ENCODE measurements at regions not wholly inside any gene's neighbourhood (a gene's known extent, or its start where the extent isn't known, plus 50 kb on each side); places are given as distances from the start of the nearest gene placed in this dataset.
A peak's percentile ranks its signal among the peaks of the same experiment; 100 is the strongest.

DNA sequence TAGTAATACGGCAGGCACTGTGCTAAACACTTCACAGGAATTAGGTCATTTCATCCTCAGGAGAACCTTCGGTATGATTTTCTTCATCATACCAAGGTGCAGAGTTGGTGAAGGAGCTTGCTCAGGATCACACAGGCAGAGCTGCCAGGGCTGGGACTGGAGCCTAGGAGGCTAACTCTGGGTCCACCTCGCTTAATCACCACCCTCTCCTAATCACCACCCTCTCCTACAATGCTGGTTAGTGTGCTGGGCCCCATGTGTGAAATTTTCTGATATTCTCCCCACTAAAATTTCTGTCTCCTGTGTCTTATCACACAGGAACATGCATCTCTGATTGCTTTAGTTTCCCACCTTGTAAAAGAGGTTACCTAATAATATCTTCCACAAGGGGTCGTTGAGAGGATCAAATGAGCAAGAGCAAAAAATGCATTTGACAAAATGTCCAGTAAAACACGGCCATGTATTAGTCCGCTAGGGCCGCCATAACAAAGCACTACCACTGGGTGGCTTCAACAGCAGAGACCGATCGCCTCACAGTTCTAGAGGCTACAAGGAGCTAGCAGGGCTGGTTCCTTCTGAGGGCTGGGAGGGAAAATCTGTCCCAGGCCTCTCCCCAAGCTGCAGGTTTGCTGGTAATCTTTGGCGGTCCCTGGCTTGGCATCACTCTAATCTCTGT lies 128.2 kb upstream of the NFIB start:
- H2BK20ac ChIP-seq (ENCODE audit: low read length), result no peak overlapping the region
- H2BK15ac ChIP-seq (ENCODE audit: low read length), result 0 out of 2 replicates have a peak overlapping the region, but pooled peaks have one; percentile 50
- H3K4me3 ChIP-seq (ENCODE audit: extremely low read depth in 1 of 4, insufficient read depth in 2 of 4, low read depth in 3 of 4, low read length in 4 of 4), result no peak overlapping the region
- H3K4me2 ChIP-seq (ENCODE audit: insufficient read depth in 1 of 2, low read depth in 2 of 2, low read length in 2 of 2), result no peak overlapping the region
- DNase-seq (ENCODE audit: low read depth in 1 of 2, low spot score in 2 of 2), result no peak
- ChIA-PET CTCF (ENCODE audit: partially characterized antibody) (interaction anchor here (0.6 to 8.5 kb wide), 44 partner anchors 8 to 1090 kb away, joined by 3 to 85 read pairs (median 4); partner anchors contain the start of gene CER1), POLR2A (ENCODE audit: partially characterized antibody) (no interaction called here)
- H3K23ac ChIP-seq (ENCODE audit: insufficient read length), result no peak overlapping the region
- no peaks in the 10 kb centered on the region for H3K79me2 ChIP-seq (ENCODE audit: control insufficient read depth in 1 of 2, insufficient read depth in 2 of 2, low read length in 2 of 2)
- H3K9ac ChIP-seq (replicated peaks in 1 of 4; ENCODE audit: extremely low read depth in 1 of 4, low read depth in 3 of 4, low read length in 3 of 4), result no peak overlapping the region
- no peak overlapping the region for H2BK120ac ChIP-seq (replicated peaks; ENCODE audit: low read depth, low read length)
- H3K4me1 ChIP-seq (replicated peaks in 1 of 4; ENCODE audit: control insufficient read depth in 3 of 4, insufficient read depth in 4 of 4, low read length in 3 of 4), result peaks cover 0 to 3% (median 1%) of the 10 kb centered on the region in 4 experiments; a peak in 2 of 7 replicates
- peak overlapping the region; percentile 38; the same call in 1 of the 2 replicates for H2AFZ ChIP-seq (ENCODE audit: low read length)
- no peak overlapping the region for H3K14ac ChIP-seq (ENCODE audit: insufficient read length)
- H4K8ac ChIP-seq (ENCODE audit: extremely low read depth, insufficient read depth, low read length), result no peak overlapping the region
- no peak overlapping the region for H3K56ac ChIP-seq (replicated peaks; ENCODE audit: insufficient read length, low read depth, low read length)
- peak; percentile 88 for FAIRE-seq
- no peaks in the 10 kb centered on the region for H3K36me3 ChIP-seq (ENCODE audit: control insufficient read depth in 2 of 4, insufficient read depth in 4 of 4, low read length in 3 of 4)
- H3K9me3 ChIP-seq (ENCODE audit: insufficient read depth in 2 of 2, low read depth in 1 of 2, low read length in 1 of 2), result no peaks in the 10 kb centered on the region
- H3K23me2 ChIP-seq (ENCODE audit: low read depth, low read length), result no peaks in the 10 kb centered on the region
- no peak overlapping the region for H3K4ac ChIP-seq (replicated peaks; ENCODE audit: insufficient read length, low read depth, low read length)
- no peaks in the 10 kb centered on the region for H3K27me3 ChIP-seq (replicated peaks in 1 of 4; ENCODE audit: control insufficient read depth in 3 of 4, extremely low read depth in 1 of 4, insufficient read depth in 3 of 4, low read length in 3 of 4)
- no peaks in the 10 kb centered on the region for H4K20me1 ChIP-seq (replicated peaks in 1 of 2; ENCODE audit: control insufficient read depth in 1 of 2, insufficient read depth in 2 of 2, low read length in 2 of 2)
- WGBS, 2 experiments (ENCODE audit: extremely low coverage in 1 of 2, insufficient coverage in 1 of 2, insufficient read length in 1 of 2, insufficient replicate concordance in 2 of 2, low coverage in 1 of 2, low lambda C conversion rate in 2 of 2, missing lambda C conversion rate in 1 of 2), result 74% methylated on average over 10 of the region's 10 CpGs; no CpG with 5 or more reads in 1 of the 2 experiments
- H2AK5ac ChIP-seq (ENCODE audit: low read depth, low read length), result no peak overlapping the region
- H4K91ac ChIP-seq (replicated peaks; ENCODE audit: insufficient read length, low read length), result no peak overlapping the region
- H4K5ac ChIP-seq (ENCODE audit: insufficient read length, low read depth, low read length), result no peak overlapping the region
- H2BK12ac ChIP-seq (ENCODE audit: low read depth, low read length), result no peak overlapping the region
- no peak overlapping the region for H2BK5ac ChIP-seq (ENCODE audit: low read depth, low read length)
- no peak overlapping the region for H3K27ac ChIP-seq (ENCODE audit: low read depth, low read length)
- no peak overlapping the region for H3K18ac ChIP-seq (ENCODE audit: extremely low read depth, low read length)
- H3K79me1 ChIP-seq (ENCODE audit: low read depth, low read length), result no peaks in the 10 kb centered on the region
- TF ChIP-seq JUN (IDR thresholded peaks at IDR 0.05; ENCODE audit: low read depth, low read length) (no peak), ZNF274 (IDR thresholded peaks at IDR 0.05; ENCODE audit: borderline replicate concordance, extremely low read depth, low read length) (no peak), KDM1A (IDR thresholded peaks at IDR 0.05; ENCODE audit: borderline replicate concordance, low read length) (no peak), TCF12 (IDR thresholded peaks at IDR 0.05; ENCODE audit: low read depth, low read length) (no peak), YY1 (IDR thresholded peaks at IDR 0.05; ENCODE audit: low read depth, low read length) (no peak), RAD21 (IDR thresholded peaks at IDR 0.05 in 1 of 2, conservative IDR thresholded peaks at IDR 0.05 in 1 of 2; ENCODE audit: low read depth in 2 of 2, low read length in 2 of 2) (peak; percentile 71 to 79), CHD1 (IDR thresholded peaks at IDR 0.05; ENCODE audit: low read depth, low read length) (no peak), TAF1 (IDR thresholded peaks at IDR 0.05; ENCODE audit: low read depth, low read length) (no peak), EZH2 (IDR thresholded peaks at IDR 0.05; ENCODE audit: low read depth, low read length, severe bottlenecking) (no peak), GABPA (IDR thresholded peaks at IDR 0.05; ENCODE audit: borderline replicate concordance, insufficient read depth, low read length) (no peak), NRF1 (IDR thresholded peaks at IDR 0.05; ENCODE audit: low read depth, low read length) (no peak), POLR2AphosphoS5 (IDR thresholded peaks at IDR 0.05; ENCODE audit: low read depth, low read length) (no peak)
- TF ChIP-seq, protein P1, sequence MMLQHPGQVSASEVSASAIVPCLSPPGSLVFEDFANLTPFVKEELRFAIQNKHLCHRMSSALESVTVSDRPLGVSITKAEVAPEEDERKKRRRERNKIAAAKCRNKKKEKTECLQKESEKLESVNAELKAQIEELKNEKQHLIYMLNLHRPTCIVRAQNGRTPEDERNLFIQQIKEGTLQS (IDR thresholded peaks at IDR 0.05; ENCODE audit: insufficient read depth, low read depth, low read length), result no peak
